GM12878 (cell line): ENCODE measurements at regions not wholly inside any gene's neighbourhood (a gene's known extent, or its start where the extent isn't known, plus 50 kb on each side); places are given as distances from the start of the nearest gene placed in this dataset.
A peak's percentile ranks its signal among the peaks of the same experiment; 100 is the strongest.

Experiments used
- BCLAF1 ChIP-seq: fragments of 450-650 bp; IDR thresholded peaks from 2 replicates; pipeline ENCODE4 v1.6.1; 2017; ENCODE audit warnings: antibody characterized with exemption, mild to moderate bottlenecking, moderate library complexity
- BMI1 ChIP-seq: fragments of 450-650 bp; IDR thresholded peaks from 2 replicates; pipeline ENCODE4 v1.6.1; 2016; ENCODE audit warnings: mild to moderate bottlenecking, moderate library complexity, borderline replicate concordance
- BRCA1 ChIP-seq: IDR thresholded peaks from 2 replicates; pipeline ENCODE4 v1.6.1; 2011; ENCODE audit warnings: low read depth, low read length, improper control_type of control experiment
- HCFC1 ChIP-seq: fragments of 150-350 bp; IDR thresholded peaks from 2 replicates; pipeline ENCODE4 v1.6.1; 2014; ENCODE audit warnings: low read length
- HDAC2 ChIP-seq: fragments of 200-600 bp; sonication (generic); IDR thresholded peaks from 2 replicates; pipeline ENCODE4 v1.6.1; 2017
- JUND ChIP-seq: IDR thresholded peaks from 2 replicates; pipeline ENCODE4 v1.6.1; 2012; ENCODE audit warnings: low read depth, mild to moderate bottlenecking, low read length, improper control_type of control experiment, moderate library complexity
- MYB ChIP-seq: fragments of 150-350 bp; IDR thresholded peaks from 2 replicates; pipeline ENCODE4 v1.6.1; 2014; ENCODE audit warnings: mild to moderate bottlenecking, low read depth, low read length, borderline replicate concordance
- NR2C1 ChIP-seq: fragments of 450-650 bp; IDR thresholded peaks from 2 replicates; pipeline ENCODE4 v1.6.1; 2017; ENCODE audit warnings: antibody characterized with exemption, mild to moderate bottlenecking, moderate library complexity
- NR2C2 ChIP-seq: IDR thresholded peaks from 2 replicates; pipeline ENCODE4 v1.6.1; 2011; ENCODE audit warnings: borderline replicate concordance, low read depth; ENCODE audit not compliant: control insufficient read depth, insufficient read length
- RAD21 ChIP-seq: IDR thresholded peaks from 2 replicates; pipeline ENCODE4 v1.6.1; 2011; ENCODE audit warnings: mild to moderate bottlenecking, low read depth, low read length, moderate library complexity; ENCODE audit not compliant: insufficient read depth
- SMARCA5 ChIP-seq: fragments of 450-650 bp; IDR thresholded peaks from 2 replicates; pipeline ENCODE4 v1.6.1; 2017; ENCODE audit warnings: mild to moderate bottlenecking
- SUZ12 ChIP-seq: fragments of 200-600 bp; sonication (generic); IDR thresholded peaks from one replicate; pipeline ENCODE4 v1.6.1; 2018; ENCODE audit warnings: antibody characterized with exemption, mild to moderate bottlenecking; ENCODE audit not compliant: unreplicated experiment
- TAF1 ChIP-seq: IDR thresholded peaks from 2 replicates; pipeline ENCODE4 v1.6.1; 2011; ENCODE audit warnings: mild to moderate bottlenecking, low read depth, low read length, borderline replicate concordance
- ZBTB11 ChIP-seq: fragments of 450-650 bp; formaldehyde crosslinking; IDR thresholded peaks from 2 replicates; pipeline ENCODE4 v1.5.0; 2022; ENCODE audit warnings: mild to moderate bottlenecking, missing genetic modification characterization
- TF ChIP-seq, protein P1 (sequence below): fragments of 450-650 bp; IDR thresholded peaks from 2 replicates; pipeline ENCODE4 v1.6.1; 2016; ENCODE audit warnings: mild to moderate bottlenecking, moderate library complexity, borderline replicate concordance
- TF ChIP-seq, protein P2 (sequence below): fragments of 450-650 bp; IDR thresholded peaks from 2 replicates; pipeline ENCODE4 v1.6.1; 2017; ENCODE audit warnings: borderline replicate concordance
- TF ChIP-seq, protein P3 (sequence below): fragments of 450-650 bp; IDR thresholded peaks from 2 replicates; pipeline ENCODE4 v1.6.1; 2017; ENCODE audit warnings: mild to moderate bottlenecking

- TF ChIP-seq BCLAF1 (no peak), NR2C1 (no peak), HDAC2 (no peak), BRCA1 (no peak), JUND (no peak), SUZ12 (no peak), HCFC1 (no peak), NR2C2 (no peak), BMI1 (peak; percentile 19; the same call in 1 of the 2 replicates), ZBTB11 (CRISPR knock-in tag) (no peak), SMARCA5 (no peak), MYB (no peak), TAF1 (no peak), RAD21 (peak; percentile 70)
- TF ChIP-seq, protein P1, sequence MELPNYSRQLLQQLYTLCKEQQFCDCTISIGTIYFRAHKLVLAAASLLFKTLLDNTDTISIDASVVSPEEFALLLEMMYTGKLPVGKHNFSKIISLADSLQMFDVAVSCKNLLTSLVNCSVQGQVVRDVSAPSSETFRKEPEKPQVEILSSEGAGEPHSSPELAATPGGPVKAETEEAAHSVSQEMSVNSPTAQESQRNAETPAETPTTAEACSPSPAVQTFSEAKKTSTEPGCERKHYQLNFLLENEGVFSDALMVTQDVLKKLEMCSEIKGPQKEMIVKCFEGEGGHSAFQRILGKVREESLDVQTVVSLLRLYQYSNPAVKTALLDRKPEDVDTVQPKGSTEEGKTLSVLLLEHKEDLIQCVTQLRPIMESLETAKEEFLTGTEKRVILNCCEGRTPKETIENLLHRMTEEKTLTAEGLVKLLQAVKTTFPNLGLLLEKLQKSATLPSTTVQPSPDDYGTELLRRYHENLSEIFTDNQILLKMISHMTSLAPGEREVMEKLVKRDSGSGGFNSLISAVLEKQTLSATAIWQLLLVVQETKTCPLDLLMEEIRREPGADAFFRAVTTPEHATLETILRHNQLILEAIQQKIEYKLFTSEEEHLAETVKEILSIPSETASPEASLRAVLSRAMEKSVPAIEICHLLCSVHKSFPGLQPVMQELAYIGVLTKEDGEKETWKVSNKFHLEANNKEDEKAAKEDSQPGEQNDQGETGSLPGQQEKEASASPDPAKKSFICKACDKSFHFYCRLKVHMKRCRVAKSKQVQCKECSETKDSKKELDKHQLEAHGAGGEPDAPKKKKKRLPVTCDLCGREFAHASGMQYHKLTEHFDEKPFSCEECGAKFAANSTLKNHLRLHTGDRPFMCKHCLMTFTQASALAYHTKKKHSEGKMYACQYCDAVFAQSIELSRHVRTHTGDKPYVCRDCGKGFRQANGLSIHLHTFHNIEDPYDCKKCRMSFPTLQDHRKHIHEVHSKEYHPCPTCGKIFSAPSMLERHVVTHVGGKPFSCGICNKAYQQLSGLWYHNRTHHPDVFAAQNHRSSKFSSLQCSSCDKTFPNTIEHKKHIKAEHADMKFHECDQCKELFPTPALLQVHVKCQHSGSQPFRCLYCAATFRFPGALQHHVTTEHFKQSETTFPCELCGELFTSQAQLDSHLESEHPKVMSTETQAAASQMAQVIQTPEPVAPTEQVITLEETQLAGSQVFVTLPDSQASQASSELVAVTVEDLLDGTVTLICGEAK = no peak
- TF ChIP-seq, protein P2, sequence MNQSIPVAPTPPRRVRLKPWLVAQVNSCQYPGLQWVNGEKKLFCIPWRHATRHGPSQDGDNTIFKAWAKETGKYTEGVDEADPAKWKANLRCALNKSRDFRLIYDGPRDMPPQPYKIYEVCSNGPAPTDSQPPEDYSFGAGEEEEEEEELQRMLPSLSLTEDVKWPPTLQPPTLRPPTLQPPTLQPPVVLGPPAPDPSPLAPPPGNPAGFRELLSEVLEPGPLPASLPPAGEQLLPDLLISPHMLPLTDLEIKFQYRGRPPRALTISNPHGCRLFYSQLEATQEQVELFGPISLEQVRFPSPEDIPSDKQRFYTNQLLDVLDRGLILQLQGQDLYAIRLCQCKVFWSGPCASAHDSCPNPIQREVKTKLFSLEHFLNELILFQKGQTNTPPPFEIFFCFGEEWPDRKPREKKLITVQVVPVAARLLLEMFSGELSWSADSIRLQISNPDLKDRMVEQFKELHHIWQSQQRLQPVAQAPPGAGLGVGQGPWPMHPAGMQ = no peak
- TF ChIP-seq, protein P3, sequence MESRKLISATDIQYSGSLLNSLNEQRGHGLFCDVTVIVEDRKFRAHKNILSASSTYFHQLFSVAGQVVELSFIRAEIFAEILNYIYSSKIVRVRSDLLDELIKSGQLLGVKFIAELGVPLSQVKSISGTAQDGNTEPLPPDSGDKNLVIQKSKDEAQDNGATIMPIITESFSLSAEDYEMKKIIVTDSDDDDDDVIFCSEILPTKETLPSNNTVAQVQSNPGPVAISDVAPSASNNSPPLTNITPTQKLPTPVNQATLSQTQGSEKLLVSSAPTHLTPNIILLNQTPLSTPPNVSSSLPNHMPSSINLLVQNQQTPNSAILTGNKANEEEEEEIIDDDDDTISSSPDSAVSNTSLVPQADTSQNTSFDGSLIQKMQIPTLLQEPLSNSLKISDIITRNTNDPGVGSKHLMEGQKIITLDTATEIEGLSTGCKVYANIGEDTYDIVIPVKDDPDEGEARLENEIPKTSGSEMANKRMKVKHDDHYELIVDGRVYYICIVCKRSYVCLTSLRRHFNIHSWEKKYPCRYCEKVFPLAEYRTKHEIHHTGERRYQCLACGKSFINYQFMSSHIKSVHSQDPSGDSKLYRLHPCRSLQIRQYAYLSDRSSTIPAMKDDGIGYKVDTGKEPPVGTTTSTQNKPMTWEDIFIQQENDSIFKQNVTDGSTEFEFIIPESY = no peak
Measured at GRCh38 chr2:191571163-191571769, 106.7 kb upstream of the NABP1 start (continued).
